ENCODE measurements at regions not wholly inside any gene's neighbourhood (a gene's known extent, or its start where the extent isn't known, plus 50 kb on each side); places are given as distances from the start of the nearest gene placed in this dataset.
"Not testable (repeated sequence)": the region's sequence is repeated elsewhere in the genome, so short reads cannot be mapped to it uniquely, and the experiment has no call there.

DNA sequence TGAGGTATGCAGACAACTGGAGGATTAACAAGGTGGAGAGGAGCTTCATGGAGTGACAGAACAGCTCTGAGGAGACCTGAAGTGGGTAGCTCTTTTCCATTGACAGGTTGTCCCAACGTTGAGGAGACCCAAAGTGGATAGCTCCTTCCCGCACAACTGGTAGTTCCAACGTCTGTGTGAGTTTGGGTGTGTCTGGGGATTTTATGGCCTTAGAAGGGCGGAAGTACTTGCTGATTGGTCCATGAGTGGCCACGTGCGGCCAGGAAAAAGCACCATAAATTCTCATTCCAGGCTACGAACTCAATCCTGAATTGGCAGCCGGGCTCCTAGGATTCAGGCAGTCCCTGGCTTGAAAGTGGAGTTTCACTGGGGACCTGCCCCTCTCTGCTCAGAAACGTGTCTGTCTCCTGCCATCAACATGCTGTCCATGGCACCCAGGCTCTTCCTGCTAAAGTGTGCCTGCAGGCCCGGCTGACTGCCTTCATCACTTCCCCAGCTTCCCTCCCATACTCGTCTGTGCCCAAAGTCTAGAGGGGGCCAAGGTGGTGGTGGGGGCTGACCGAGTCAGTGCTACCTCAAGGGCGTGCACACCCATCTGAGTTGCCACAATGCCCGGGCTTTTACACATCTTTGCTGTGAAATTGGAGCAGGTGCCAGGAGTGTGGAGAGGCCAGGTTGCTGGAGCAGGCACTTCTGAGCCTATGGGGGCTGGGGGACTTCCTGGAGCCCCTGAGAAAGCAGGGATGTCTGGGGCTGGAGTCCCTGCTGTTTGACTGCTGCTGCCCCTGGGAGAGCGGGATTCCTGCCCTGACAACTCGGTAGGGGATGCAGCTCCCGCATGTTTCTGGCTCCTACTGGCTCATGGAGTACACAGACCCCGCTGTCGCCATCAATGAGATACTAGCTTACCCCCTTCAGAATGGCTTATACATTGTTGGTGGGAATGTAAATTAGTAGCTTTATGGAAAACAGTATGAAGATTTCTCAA, 2034.6 kb upstream of the ACO1 start:
- Histone ChIP-seq H3K9me3 (ENCODE audit: control insufficient read depth, low read length) (peaks cover 5% of the 10 kb centered on the region), H2AFZ (ENCODE audit: low read depth, low read length) (no peak overlapping the region), H2BK120ac (ENCODE audit: low read depth, low read length) (no peak overlapping the region), H3K27me3 (ENCODE audit: control insufficient read depth in 1 of 2, insufficient read depth in 1 of 2, low read length in 2 of 2) (no peaks in the 10 kb centered on the region), H3K14ac (ENCODE audit: low read length in 2 of 2) (no peak overlapping the region), H2BK15ac (ENCODE audit: low read depth, poor library complexity, severe bottlenecking) (no peak overlapping the region), H3K79me1 (replicated peaks; ENCODE audit: low read length, poor library complexity, severe bottlenecking) (no peaks in the 10 kb centered on the region), H3K4ac (ENCODE audit: low read depth in 1 of 2, low read length in 2 of 2) (no peak overlapping the region), H3K4me2 (ENCODE audit: low read length, poor library complexity, severe bottlenecking) (no peak overlapping the region), H3K9ac (ENCODE audit: low read length) (no peak overlapping the region), H4K8ac (ENCODE audit: low read length) (no peak overlapping the region), H2AK5ac (ENCODE audit: low read length, severe bottlenecking) (no peak overlapping the region), H3K18ac (ENCODE audit: low read depth in 1 of 2, low read length in 2 of 2) (no peak overlapping the region), H4K91ac (ENCODE audit: low read length) (no peak overlapping the region), H3K27ac (ENCODE audit: low read length, poor library complexity, severe bottlenecking) (no peak overlapping the region), H3K23ac (ENCODE audit: low read length in 2 of 2) (no peak overlapping the region), H3K4me1 (ENCODE audit: control insufficient read depth, insufficient read depth, low read depth, low read length) (no peaks in the 10 kb centered on the region), H3K36me3 (ENCODE audit: control insufficient read depth in 1 of 2, insufficient read depth in 2 of 2, low read depth in 1 of 2, low read length in 2 of 2) (no peaks in the 10 kb centered on the region), H2BK12ac (ENCODE audit: low read length in 2 of 2) (no peak overlapping the region), H2BK5ac (ENCODE audit: low read depth, low read length, poor library complexity, severe bottlenecking) (no peak overlapping the region), H3K4me3 (ENCODE audit: insufficient read depth in 1 of 2, low read depth in 1 of 2, low read length in 2 of 2) (no peak overlapping the region)
- WGBS: 83% methylated on average over 16 of the region's 19 CpGs
- no peak for DNase-seq

DNA sequence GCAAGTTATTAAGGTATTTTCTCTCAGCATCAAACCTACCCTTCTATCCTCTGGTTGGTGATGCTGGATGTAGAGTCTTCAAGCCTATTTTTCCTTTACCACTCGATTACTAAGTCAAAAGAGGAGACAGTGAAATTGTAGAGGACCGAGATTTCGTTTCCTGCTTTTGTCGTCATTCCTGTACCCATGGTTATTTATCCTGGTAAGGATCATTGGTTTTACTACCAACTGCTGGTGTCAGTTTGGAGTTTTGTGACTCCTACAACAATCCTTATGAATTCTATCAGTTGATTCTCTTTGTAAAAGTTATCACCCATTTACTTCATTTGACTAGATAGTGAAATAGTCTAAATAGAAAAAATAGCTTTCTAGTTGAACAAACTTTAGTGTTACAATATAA, 2028.2 kb upstream of the ACO1 start:
- H2BK120ac ChIP-seq (ENCODE audit: low read depth, low read length): no peak overlapping the region
- H3K18ac ChIP-seq (ENCODE audit: low read depth in 1 of 2, low read length in 2 of 2): no peak overlapping the region
- H3K27me3 ChIP-seq (ENCODE audit: control insufficient read depth in 1 of 2, insufficient read depth in 1 of 2, low read length in 2 of 2): no peaks in the 10 kb centered on the region
- no peak overlapping the region for H3K23ac ChIP-seq (ENCODE audit: low read length in 2 of 2)
- H2BK5ac ChIP-seq (ENCODE audit: low read depth, low read length, poor library complexity, severe bottlenecking): no peak overlapping the region
- H3K4me3 ChIP-seq (ENCODE audit: insufficient read depth in 1 of 2, low read depth in 1 of 2, low read length in 2 of 2): no peak overlapping the region
- H3K4me1 ChIP-seq (ENCODE audit: control insufficient read depth, insufficient read depth, low read depth, low read length): no peaks in the 10 kb centered on the region
- 73% methylated on average over 4 of the region's 4 CpGs for WGBS
- no peak overlapping the region for H2BK12ac ChIP-seq (ENCODE audit: low read length in 2 of 2)
- H3K4me2 ChIP-seq (ENCODE audit: low read length, poor library complexity, severe bottlenecking): no peak overlapping the region
- no peaks in the 10 kb centered on the region for H3K9me3 ChIP-seq (ENCODE audit: control insufficient read depth, low read length)
- H3K79me1 ChIP-seq (replicated peaks; ENCODE audit: low read length, poor library complexity, severe bottlenecking): no peaks in the 10 kb centered on the region
- no peak overlapping the region for H3K9ac ChIP-seq (ENCODE audit: low read length)
- no peak overlapping the region for H3K27ac ChIP-seq (ENCODE audit: low read length, poor library complexity, severe bottlenecking)
- H4K8ac ChIP-seq (ENCODE audit: low read length): no peak overlapping the region
- no peak overlapping the region for H2AFZ ChIP-seq (ENCODE audit: low read depth, low read length)
- no peak overlapping the region for H2BK15ac ChIP-seq (ENCODE audit: low read depth, poor library complexity, severe bottlenecking)
- no peak for DNase-seq
- H2AK5ac ChIP-seq (ENCODE audit: low read length, severe bottlenecking): no peak overlapping the region
- H3K14ac ChIP-seq (ENCODE audit: low read length in 2 of 2): no peak overlapping the region
- no peak overlapping the region for H4K91ac ChIP-seq (ENCODE audit: low read length)
- H3K36me3 ChIP-seq (ENCODE audit: control insufficient read depth in 1 of 2, insufficient read depth in 2 of 2, low read depth in 1 of 2, low read length in 2 of 2): no peaks in the 10 kb centered on the region
- H3K4ac ChIP-seq (ENCODE audit: low read depth in 1 of 2, low read length in 2 of 2): no peak overlapping the region

DNA sequence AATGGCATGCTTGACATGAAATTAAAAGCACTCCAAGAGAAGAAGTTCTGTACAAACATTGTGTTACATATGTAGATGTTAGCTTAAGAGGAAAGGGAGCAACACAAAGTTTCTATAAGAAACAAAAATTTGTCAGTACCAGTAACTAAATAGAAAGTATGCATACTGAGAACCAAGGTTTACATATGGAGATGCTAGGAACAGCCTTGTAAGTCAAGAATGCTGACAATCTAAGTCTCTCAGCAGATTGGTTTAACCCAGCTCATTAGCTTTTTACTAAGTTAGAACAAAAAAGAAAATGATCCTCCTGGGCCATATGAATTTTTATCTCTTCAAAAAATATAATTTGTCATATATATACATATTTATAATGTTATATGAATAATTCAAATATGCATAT, 2022.1 kb upstream of the ACO1 start:
- Histone ChIP-seq H3K18ac (ENCODE audit: low read depth in 1 of 2, low read length in 2 of 2) (no peak overlapping the region), H2AK5ac (ENCODE audit: low read length, severe bottlenecking) (no peak overlapping the region), H3K4ac (ENCODE audit: low read depth in 1 of 2, low read length in 2 of 2) (no peak overlapping the region), H3K9ac (ENCODE audit: low read length) (no peak overlapping the region), H3K14ac (ENCODE audit: low read length in 2 of 2) (no peak overlapping the region), H3K79me1 (replicated peaks; ENCODE audit: low read length, poor library complexity, severe bottlenecking) (no peaks in the 10 kb centered on the region), H2BK120ac (ENCODE audit: low read depth, low read length) (no peak overlapping the region), H2BK12ac (ENCODE audit: low read length in 2 of 2) (no peak overlapping the region), H4K91ac (ENCODE audit: low read length) (no peak overlapping the region), H3K23ac (ENCODE audit: low read length in 2 of 2) (no peak overlapping the region), H3K4me2 (ENCODE audit: low read length, poor library complexity, severe bottlenecking) (no peak overlapping the region), H3K4me3 (ENCODE audit: insufficient read depth in 1 of 2, low read depth in 1 of 2, low read length in 2 of 2) (no peak overlapping the region), H3K36me3 (ENCODE audit: control insufficient read depth in 1 of 2, insufficient read depth in 2 of 2, low read depth in 1 of 2, low read length in 2 of 2) (no peaks in the 10 kb centered on the region), H2BK15ac (ENCODE audit: low read depth, poor library complexity, severe bottlenecking) (no peak overlapping the region), H2BK5ac (ENCODE audit: low read depth, low read length, poor library complexity, severe bottlenecking) (no peak overlapping the region), H3K27ac (ENCODE audit: low read length, poor library complexity, severe bottlenecking) (no peak overlapping the region), H2AFZ (ENCODE audit: low read depth, low read length) (no peak overlapping the region), H4K8ac (ENCODE audit: low read length) (no peak overlapping the region), H3K4me1 (ENCODE audit: control insufficient read depth, insufficient read depth, low read depth, low read length) (no peaks in the 10 kb centered on the region), H3K9me3 (ENCODE audit: control insufficient read depth, low read length) (no peaks in the 10 kb centered on the region), H3K27me3 (ENCODE audit: control insufficient read depth in 1 of 2, insufficient read depth in 1 of 2, low read length in 2 of 2) (no peaks in the 10 kb centered on the region)
- no peak for DNase-seq

DNA sequence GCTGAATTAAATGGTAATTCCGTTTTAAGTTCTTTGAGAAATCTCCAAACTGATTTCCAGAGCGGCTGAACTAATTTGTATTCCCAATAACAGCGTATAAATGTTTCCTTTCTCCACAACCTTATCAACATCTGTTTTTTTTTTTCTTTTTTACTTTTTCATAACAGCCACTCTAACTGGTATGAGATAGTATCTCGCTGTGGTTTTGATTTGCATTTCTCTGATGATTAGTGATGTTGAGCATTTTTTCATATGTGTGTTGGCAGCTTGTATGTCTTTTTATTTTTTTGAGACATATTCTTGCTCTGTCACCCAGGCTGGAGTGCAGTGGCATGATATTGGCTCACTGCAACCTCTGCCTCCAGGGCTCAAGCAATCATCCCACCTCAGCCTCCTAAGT, 2018.3 kb upstream of the ACO1 start:
- not testable (repeated sequence) for H2AFZ ChIP-seq (ENCODE audit: low read depth, low read length); H3K36me3 ChIP-seq (ENCODE audit: control insufficient read depth in 1 of 2, insufficient read depth in 2 of 2, low read depth in 1 of 2, low read length in 2 of 2); H3K23ac ChIP-seq (ENCODE audit: low read length in 2 of 2); H3K79me1 ChIP-seq (replicated peaks; ENCODE audit: low read length, poor library complexity, severe bottlenecking); H3K4me1 ChIP-seq (ENCODE audit: control insufficient read depth, insufficient read depth, low read depth, low read length); H3K27me3 ChIP-seq (ENCODE audit: control insufficient read depth in 1 of 2, insufficient read depth in 1 of 2, low read length in 2 of 2); H2AK5ac ChIP-seq (ENCODE audit: low read length, severe bottlenecking); H4K8ac ChIP-seq (ENCODE audit: low read length); H3K4ac ChIP-seq (ENCODE audit: low read depth in 1 of 2, low read length in 2 of 2); H2BK12ac ChIP-seq (ENCODE audit: low read length in 2 of 2); H2BK5ac ChIP-seq (ENCODE audit: low read depth, low read length, poor library complexity, severe bottlenecking); H3K4me3 ChIP-seq (ENCODE audit: insufficient read depth in 1 of 2, low read depth in 1 of 2, low read length in 2 of 2); H3K14ac ChIP-seq (ENCODE audit: low read length in 2 of 2); H3K27ac ChIP-seq (ENCODE audit: low read length, poor library complexity, severe bottlenecking); H4K91ac ChIP-seq (ENCODE audit: low read length); H3K18ac ChIP-seq (ENCODE audit: low read depth in 1 of 2, low read length in 2 of 2); DNase-seq; H3K9ac ChIP-seq (ENCODE audit: low read length); H3K9me3 ChIP-seq (ENCODE audit: control insufficient read depth, low read length); H2BK120ac ChIP-seq (ENCODE audit: low read depth, low read length); H3K4me2 ChIP-seq (ENCODE audit: low read length, poor library complexity, severe bottlenecking); H2BK15ac ChIP-seq (ENCODE audit: low read depth, poor library complexity, severe bottlenecking)
- 84% methylated on average over 3 of the region's 4 CpGs for WGBS
